GM12875 (cell line): ENCODE measurements at regions not wholly inside any gene's neighbourhood (a gene's known extent, or its start where the extent isn't known, plus 50 kb on each side); places are given as distances from the start of the nearest gene placed in this dataset.

Experiments used
- H3K4me3 ChIP-seq: one replicate; pipeline ENCODE4 v1.5.1; 2011; ENCODE audit warnings: low read depth, low read length, control low read depth
- TF ChIP-seq, protein P1 (sequence below): IDR thresholded peaks from 2 replicates; pipeline ENCODE4 v1.5.1; 2011; ENCODE audit warnings: low read depth, mild to moderate bottlenecking, control low read depth, inconsistent platforms, low read length, moderate library complexity, borderline replicate concordance; ENCODE audit not compliant: insufficient read depth

DNA sequence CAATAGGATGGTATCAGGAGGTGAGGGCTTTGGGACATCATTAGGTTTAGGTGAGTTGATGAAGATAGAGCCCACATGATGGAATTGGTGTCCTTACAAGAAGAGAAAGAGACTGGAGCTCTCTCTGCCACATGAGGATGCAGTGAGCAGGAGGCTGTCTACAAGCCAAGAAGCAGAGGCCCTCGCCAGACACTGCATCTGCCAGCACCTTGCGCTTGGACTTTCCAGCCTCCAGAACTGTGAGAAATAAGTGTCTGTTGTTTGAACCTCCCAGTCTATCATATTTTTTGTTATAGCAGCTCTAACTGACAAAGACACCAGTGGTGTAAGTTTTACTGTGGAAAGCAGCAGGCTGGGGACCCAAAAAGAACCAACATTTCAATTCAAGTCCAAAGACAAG, 571.1 kb upstream of the ID2 start:
- TF ChIP-seq, protein P1, sequence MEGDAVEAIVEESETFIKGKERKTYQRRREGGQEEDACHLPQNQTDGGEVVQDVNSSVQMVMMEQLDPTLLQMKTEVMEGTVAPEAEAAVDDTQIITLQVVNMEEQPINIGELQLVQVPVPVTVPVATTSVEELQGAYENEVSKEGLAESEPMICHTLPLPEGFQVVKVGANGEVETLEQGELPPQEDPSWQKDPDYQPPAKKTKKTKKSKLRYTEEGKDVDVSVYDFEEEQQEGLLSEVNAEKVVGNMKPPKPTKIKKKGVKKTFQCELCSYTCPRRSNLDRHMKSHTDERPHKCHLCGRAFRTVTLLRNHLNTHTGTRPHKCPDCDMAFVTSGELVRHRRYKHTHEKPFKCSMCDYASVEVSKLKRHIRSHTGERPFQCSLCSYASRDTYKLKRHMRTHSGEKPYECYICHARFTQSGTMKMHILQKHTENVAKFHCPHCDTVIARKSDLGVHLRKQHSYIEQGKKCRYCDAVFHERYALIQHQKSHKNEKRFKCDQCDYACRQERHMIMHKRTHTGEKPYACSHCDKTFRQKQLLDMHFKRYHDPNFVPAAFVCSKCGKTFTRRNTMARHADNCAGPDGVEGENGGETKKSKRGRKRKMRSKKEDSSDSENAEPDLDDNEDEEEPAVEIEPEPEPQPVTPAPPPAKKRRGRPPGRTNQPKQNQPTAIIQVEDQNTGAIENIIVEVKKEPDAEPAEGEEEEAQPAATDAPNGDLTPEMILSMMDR = no peak
- H3K4me3 ChIP-seq = no peak overlapping the region

DNA sequence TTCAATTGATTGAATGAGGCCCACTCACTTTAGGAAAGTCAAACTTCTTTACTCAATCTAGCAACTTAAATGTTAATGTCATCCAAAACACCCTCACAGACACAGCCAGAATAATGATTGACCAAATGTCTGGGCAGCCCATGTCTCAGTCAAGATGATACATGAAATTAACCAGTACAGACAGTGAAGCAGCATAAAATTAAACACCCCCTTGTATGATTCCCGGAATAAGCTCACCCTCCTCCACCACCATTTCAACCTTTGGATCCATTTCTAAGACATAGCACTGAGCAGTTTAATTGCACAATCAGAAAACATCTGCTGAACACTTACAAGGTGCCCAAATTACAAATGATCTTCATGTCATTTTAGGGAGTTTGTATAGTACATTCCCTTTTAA, 570.7 kb upstream of the ID2 start:
- TF ChIP-seq, protein P1 = no peak
- H3K4me3 ChIP-seq = no peak overlapping the region

DNA sequence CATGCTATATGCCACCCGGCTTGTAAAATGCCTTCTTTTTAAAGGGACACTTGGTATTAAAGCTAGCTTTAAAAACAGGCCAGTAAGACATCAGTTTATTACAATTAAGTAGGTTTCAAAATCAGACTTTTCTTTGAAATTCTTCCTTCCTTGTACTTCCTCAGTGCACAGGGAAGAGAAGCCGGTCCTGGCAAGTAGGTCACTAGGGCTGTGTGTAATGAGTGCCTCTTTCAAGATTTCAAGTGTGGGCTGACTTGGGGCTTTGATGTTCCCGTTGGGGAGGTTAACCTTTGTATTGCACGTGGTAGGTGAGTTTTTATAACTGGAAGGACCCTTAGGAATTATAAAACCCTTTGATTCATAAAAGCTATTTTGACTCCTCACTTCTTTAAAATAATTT, 566.4 kb upstream of the ID2 start:
- H3K4me3 ChIP-seq = no peak overlapping the region
- TF ChIP-seq, protein P1 = no peak

DNA sequence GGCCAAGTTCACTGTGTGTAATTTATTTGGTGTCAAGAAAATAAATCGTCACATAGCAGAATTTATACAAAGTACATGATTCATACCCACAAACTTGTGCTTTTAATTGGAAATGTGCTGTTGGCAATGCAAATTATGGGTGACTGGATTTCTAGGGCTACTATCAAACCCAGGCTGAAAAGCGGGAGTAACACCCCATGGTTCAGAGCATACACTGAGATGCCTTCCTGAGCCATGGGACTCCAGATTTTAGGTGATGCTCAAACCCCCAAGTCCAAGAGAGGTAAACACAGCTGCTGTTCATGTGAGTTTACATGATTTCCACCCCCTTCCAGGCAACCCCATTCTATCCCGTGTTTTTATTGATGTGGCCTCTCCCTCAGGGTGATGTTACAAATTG, 565.9 kb upstream of the ID2 start:
- H3K4me3 ChIP-seq = no peak overlapping the region
- TF ChIP-seq, protein P1 = no peak

DNA sequence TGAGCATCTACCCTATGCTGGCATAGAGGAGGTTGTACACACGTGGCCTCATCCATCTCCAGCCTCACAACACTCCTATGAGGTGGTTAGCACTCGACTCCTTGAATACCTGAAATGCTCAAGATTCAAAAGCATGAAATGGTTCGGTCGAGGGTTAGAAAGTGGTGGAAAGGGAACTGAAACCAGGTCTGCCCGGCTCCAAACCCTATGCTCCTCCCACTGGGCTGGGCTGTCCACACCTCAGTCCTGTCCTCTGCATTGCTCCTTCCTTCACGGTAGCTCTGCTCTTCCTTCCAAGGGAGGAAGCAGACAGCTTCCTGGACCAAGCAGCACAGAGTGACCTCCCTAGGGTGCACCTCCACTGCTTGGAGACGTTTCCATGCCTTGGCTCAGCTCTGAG, 565.2 kb upstream of the ID2 start:
- H3K4me3 ChIP-seq = no peak overlapping the region
- TF ChIP-seq, protein P1 = no peak

DNA sequence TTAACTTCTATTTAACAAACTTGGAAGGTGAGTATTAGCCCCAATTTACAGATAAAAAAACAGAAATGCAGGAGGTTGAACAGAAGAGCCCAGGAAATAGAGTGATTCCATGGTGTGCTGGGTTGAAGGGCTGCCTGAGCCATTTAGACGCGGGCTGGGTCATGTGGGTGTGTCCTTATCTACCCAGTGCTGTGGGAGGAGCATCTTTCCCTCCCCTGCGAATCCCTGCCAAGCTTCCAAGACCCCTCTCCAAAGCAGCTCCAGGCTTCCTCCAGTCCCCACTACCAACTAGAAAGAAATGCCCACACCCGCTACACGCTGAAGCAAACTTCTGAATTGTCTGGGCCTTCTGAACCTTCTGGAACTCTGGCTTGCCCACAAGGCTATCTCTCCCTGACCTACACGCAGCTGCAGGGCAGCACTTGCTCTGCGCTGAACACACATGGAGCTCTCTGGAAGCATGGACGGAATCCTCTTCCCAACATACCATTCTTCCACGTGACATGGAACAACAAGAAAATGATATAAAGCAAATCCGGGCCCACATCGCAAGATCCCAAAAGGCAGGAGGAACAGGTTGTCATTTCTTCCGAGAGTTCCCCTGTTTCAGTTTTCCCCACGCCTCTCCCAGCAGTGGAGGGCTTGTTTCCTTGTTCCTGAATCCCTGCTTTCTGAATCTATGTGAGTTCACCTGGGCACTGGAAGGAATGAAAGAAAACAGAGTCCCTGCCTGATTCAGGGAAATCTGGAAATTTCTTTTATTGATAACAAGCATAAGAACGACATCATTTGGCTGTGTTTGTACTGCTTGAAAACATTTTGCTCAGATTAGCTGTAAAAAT, 562.7 kb upstream of the ID2 start:
- TF ChIP-seq, protein P1 = no peak

DNA sequence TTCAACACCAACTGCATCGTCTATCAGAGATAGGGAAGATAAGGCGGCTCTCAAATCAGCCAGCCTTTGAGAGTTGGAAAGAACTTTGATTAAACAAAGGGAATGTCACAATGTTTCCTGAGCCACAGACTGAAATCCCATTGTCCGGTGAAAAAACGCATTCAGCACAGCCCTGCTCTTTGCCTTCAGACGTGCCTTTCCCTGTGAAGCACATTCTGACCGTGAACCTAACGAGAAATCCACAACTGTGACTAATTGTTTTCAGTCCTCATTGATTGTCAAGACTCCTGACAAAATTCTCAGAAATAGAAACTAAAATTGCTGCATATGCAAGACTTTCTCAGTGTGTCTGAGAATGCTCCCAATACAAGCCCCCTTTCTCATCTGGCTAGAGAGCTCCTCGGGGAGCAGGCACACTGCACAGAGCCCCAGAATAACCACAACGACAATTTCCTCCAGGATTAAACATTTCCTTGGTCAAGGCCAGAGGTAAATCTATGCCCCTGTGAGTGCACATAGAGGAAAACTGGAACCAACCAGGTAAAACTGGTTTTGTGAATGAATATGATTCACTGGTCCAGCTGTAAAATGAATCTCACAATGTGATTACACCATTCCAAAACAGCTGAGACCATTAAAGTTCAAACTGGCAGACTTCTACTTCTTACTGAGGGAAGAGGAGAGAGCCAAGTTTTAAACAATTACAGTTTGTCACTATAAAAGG, 561.9 kb upstream of the ID2 start:
- TF ChIP-seq, protein P1 = no peak
- no peak overlapping the region for H3K4me3 ChIP-seq

More for the DNA sequence above, 562.7 kb upstream of the ID2 start:
- no peak overlapping the region for H3K4me3 ChIP-seq
